IPS-15b (cell line): ENCODE measurements at regions not wholly inside any gene's neighbourhood (a gene's known extent, or its start where the extent isn't known, plus 50 kb on each side); places are given as distances from the start of the nearest gene placed in this dataset.

Experiments used
- H3K27me3 ChIP-seq: one replicate; pipeline ENCODE4 v1.6.1; 2013; ENCODE audit warnings: low read length; ENCODE audit not compliant: control insufficient read depth, insufficient read depth
- H3K36me3 ChIP-seq: one replicate; pipeline ENCODE4 v1.6.1; 2013; ENCODE audit warnings: low read length; ENCODE audit not compliant: control insufficient read depth, insufficient read depth
- H3K4me1 ChIP-seq: one replicate; pipeline ENCODE4 v1.6.1; 2013; ENCODE audit warnings: mild to moderate bottlenecking, low read length; ENCODE audit not compliant: control insufficient read depth, insufficient read depth
- H3K4me3 ChIP-seq: one replicate; pipeline ENCODE4 v1.5.1; 2013; ENCODE audit warnings: low read depth, low read length
- H3K9ac ChIP-seq: one replicate; pipeline ENCODE4 v1.6.1; 2013; ENCODE audit warnings: low read depth, mild to moderate bottlenecking, low read length
- H3K9me3 ChIP-seq: one replicate; pipeline ENCODE4 v1.6.1; 2013; ENCODE audit warnings: mild to moderate bottlenecking, low read length; ENCODE audit not compliant: control insufficient read depth, insufficient read depth

DNA sequence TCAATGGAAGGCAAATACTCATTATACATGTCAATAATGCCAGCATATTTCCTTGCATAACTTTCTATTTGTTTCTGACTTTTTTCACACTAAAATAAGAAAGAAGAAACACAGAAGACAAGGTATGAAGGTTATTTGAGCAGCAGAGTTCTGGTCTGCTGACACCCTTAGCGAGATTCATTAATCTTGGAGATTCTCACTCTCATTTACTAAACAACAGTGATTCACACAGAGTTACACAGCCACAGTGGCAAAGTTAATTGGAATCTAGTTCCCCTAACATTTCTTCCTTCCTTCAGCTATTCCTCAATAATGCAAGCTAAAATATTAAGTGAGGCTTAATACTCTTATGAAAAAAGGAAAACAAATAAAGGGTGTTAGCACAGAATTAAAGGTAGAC is 1044.0 kb downstream of the IGSF11 start:
- Histone ChIP-seq H3K4me3 (no peak overlapping the region), H3K9me3 (no peaks in the 10 kb centered on the region), H3K9ac (no peak overlapping the region), H3K4me1 (no peaks in the 10 kb centered on the region), H3K27me3 (peaks cover 17% of the 10 kb centered on the region), H3K36me3 (no peaks in the 10 kb centered on the region)

DNA sequence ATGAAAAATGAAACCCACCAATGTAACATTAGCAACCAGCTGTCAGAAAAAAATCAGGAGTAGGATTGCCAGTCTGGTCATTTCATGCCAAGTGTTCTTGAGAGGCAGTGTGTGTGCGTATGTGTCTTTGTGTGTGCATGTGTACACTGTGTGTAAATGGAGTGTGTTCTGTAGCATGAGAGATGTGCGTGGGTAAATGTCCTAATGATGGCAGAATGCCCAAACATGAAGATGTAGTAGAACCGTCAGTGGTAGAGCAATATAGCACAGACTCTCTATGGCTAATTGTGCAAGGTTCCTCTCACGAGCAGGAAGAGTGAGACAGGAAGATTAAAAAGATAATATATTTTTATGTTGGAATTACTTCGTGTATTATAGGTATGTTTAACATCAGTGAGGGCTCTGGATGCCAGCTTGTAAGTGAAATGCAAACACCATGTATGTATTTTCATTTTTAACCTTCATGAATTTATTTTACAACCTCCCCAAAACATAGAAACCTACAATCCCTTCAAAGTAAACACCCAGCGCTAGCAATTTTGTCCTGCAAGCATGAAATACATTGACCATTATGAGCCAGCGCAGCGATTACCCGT is 1038.7 kb downstream of the IGSF11 start:
- Histone ChIP-seq H3K36me3 (no peaks in the 10 kb centered on the region), H3K9me3 (no peaks in the 10 kb centered on the region), H3K9ac (no peak overlapping the region), H3K4me1 (peaks cover 3% of the 10 kb centered on the region), H3K4me3 (peak overlapping the region; percentile 81), H3K27me3 (peaks cover 33% of the 10 kb centered on the region)

DNA sequence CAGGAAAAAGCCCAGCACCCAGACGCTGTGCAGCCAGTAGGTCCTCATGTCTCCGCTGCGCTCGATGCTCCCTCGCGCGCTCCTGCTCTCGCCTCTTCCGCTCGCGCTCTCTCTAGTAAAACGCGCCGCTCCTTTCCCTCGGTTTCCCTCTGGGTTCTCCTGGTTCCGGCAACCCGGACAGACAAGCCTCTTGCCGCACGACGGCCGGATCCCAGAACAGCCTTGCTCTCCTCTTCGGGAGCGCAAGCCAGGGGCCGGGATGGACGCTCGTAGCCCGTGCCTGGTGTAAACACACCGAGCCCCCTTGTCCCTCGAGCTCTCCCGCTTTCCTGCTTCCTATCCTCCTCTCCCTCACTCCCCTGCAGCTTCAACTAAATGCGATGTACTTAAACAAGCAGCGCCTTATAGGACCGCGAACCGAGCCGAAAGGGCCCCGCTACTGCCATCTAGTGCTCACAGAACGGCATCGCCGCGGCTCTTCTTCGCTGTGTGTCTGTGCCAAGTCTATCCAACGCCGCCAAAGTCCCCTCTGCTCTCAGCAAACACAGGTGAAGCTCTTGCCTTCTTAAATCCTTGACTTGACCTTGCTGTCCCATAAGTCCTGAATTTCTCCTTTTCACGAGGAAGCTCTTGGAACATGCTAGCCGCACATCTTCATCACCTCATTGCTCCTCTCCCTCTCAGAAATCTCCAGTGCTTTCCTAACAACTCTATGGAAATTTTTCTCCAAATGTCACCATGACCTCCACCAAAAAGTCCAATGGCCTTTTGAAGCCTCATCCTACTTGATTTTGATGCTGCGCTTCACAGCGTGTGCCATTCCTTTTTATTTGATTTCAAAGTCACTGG is 1037.2 kb downstream of the IGSF11 start:
- H3K27me3 ChIP-seq = peaks cover 33% of the 10 kb centered on the region
- H3K9me3 ChIP-seq = no peaks in the 10 kb centered on the region
- H3K36me3 ChIP-seq = no peaks in the 10 kb centered on the region
- peaks cover 3% of the 10 kb centered on the region for H3K4me1 ChIP-seq
- no peak overlapping the region for H3K9ac ChIP-seq
- H3K4me3 ChIP-seq = peak overlapping the region; percentile 81

DNA sequence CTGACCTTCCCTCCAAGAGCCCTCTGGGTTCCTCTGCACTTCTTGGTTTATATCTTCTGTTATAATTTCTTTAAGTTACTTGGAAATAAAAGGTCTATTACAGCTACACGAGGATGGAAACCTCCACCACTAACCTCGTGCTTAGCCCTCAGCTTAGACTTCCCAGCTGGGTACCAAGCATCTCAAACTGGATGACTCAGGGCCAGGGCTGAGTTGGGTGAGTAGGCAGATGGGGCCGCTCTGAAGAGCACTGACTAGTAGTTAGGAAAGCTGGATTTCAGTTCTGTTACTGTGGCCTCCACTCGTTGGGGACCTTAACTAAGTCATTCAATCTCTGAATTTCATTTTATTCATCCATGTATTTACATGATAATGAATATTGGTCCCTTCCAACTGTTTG is 1036.6 kb downstream of the IGSF11 start:
- peaks cover 33% of the 10 kb centered on the region for H3K27me3 ChIP-seq

DNA sequence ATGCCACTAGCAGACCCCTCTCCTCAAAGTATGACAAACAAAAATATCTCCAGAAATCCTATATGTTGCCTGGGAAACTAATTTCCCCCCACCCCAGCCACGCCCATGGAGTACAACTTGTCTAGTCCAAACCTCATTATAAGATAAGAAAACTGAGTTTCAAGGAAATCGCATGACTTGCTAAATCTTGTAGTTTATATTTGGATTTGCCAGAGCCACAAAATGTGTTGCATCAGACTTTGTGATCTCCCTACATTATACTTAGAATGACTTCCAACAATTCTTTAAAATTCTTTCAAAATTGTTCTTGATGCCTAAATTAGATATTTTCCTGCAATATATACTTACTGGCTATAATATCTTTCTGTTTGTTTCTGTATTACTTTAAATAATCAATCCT is 1034.4 kb downstream of the IGSF11 start:
- Histone ChIP-seq H3K4me3 (no peak overlapping the region), H3K36me3 (no peaks in the 10 kb centered on the region), H3K4me1 (peaks cover 3% of the 10 kb centered on the region), H3K9me3 (no peaks in the 10 kb centered on the region), H3K27me3 (peaks cover 20% of the 10 kb centered on the region), H3K9ac (no peak overlapping the region)

More for the DNA sequence above, 1036.6 kb downstream of the IGSF11 start:
- Histone ChIP-seq H3K9ac (no peak overlapping the region), H3K9me3 (no peaks in the 10 kb centered on the region), H3K36me3 (no peaks in the 10 kb centered on the region), H3K4me3 (no peak overlapping the region), H3K4me1 (peaks cover 3% of the 10 kb centered on the region)

DNA sequence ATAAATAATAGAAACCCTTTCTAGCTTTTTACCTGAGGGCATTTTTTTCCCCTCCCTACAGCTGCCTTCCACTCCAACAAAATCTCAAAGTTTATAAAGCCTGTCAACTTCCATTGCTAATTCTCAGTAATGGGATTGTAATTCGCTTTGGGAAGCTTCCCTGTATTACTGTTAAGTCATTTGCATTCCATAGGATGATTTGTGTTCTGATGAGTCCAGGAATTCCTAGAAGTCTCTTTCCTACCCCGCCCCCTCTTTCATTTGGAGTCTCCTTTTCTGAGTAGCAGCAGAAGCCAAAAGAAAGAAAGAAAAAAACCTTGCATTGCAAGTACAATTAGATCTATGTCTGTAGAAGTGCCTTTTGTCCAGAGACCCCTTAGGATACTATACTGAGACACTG is 1033.3 kb downstream of the IGSF11 start:
- H3K4me3 ChIP-seq = no peak overlapping the region
- H3K36me3 ChIP-seq = no peaks in the 10 kb centered on the region
- H3K27me3 ChIP-seq = peaks cover 10% of the 10 kb centered on the region
- H3K4me1 ChIP-seq = no peaks in the 10 kb centered on the region
- no peaks in the 10 kb centered on the region for H3K9me3 ChIP-seq
- H3K9ac ChIP-seq = no peak overlapping the region

DNA sequence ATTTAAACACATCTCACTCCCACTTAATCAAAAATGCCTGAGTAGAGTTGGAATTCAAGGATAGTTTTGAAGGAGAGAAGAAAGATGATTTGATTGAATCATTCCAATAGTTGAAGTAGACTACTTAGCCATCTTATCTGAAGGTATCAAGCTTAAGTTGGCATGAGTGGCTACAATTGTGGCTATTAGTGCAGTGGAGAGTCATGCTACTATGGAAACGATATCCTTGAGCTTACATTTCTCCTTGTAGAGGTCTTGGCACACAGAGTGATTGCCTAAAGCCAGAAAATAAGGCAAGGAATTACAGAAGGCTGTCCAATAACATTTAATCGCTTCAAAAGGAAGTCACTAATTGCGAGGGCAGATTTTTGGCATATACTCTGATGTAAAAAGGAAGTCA is 1022.7 kb downstream of the IGSF11 start:
- H3K9me3 ChIP-seq = no peaks in the 10 kb centered on the region
- H3K4me3 ChIP-seq = no peak overlapping the region
- H3K27me3 ChIP-seq = no peaks in the 10 kb centered on the region
- H3K9ac ChIP-seq = no peak overlapping the region
- H3K36me3 ChIP-seq = no peaks in the 10 kb centered on the region
- no peaks in the 10 kb centered on the region for H3K4me1 ChIP-seq

DNA sequence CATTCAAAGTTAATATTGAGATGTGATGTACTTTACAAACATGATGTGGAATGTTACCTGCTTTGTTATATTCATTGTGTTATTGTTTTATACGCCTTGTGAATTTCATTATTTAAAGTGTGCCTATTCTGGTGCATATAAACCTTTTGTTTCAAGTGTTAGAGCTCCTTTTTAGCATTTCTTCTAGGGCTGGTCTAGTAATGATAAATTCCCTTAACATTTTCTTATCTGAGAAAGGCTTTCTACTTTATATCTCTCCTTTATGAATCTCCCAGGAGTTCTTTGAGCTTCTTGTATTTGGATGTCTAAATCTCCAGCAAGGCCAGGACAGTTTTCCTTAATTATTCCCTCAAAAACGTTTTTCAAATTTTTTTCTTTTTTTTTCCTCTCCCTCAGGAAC is 1005.6 kb downstream of the IGSF11 start:
- no peaks in the 10 kb centered on the region for H3K9me3 ChIP-seq
- H3K27me3 ChIP-seq = no peaks in the 10 kb centered on the region

DNA sequence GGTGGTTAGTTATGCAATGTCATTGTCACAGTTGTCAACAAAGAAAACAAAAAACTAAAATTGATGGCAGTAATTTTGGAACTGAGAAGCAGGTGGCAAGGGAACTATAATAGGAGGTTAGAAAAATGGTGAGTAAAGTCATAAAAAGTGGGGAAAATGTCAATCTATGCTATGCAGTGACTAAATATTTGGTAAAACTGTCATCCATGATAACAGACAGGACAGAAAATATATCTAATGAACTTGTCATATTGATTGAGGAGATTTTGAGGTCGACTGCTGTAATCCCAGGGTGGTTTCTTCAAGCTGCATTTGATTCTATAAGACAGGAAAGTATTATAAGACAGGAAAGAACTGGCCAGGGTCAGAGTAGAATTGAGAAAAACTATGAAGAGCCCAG is 998.4 kb downstream of the IGSF11 start:
- Histone ChIP-seq H3K9me3 (no peaks in the 10 kb centered on the region), H3K4me3 (no peak overlapping the region), H3K36me3 (no peaks in the 10 kb centered on the region), H3K27me3 (no peaks in the 10 kb centered on the region), H3K9ac (no peak overlapping the region), H3K4me1 (no peaks in the 10 kb centered on the region)

More for the DNA sequence above, 1005.6 kb downstream of the IGSF11 start:
- no peak overlapping the region for H3K9ac ChIP-seq
- no peaks in the 10 kb centered on the region for H3K4me1 ChIP-seq
- H3K4me3 ChIP-seq = no peak overlapping the region
- no peaks in the 10 kb centered on the region for H3K36me3 ChIP-seq

DNA sequence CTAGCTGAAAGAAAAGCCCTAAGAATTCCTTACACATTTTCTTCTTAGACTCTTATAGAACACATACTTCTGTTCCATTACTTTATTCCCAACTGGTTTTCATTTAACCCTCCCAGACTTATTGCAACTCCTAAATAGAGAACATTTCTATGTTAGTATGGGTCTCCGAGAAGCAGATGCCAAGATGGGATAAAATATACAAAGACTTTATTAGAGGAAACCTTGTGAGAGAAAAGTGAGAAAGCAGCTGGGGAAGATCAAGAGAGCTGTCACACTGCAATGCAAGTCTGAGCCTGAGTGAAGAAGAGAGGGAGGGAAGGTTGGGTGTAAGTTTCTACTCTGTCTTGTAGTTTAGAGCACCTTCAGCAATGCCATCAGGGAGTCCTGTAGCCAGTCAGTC is 979.3 kb downstream of the IGSF11 start:
- no peaks in the 10 kb centered on the region for H3K9me3 ChIP-seq
- H3K4me3 ChIP-seq = no peak overlapping the region

DNA sequence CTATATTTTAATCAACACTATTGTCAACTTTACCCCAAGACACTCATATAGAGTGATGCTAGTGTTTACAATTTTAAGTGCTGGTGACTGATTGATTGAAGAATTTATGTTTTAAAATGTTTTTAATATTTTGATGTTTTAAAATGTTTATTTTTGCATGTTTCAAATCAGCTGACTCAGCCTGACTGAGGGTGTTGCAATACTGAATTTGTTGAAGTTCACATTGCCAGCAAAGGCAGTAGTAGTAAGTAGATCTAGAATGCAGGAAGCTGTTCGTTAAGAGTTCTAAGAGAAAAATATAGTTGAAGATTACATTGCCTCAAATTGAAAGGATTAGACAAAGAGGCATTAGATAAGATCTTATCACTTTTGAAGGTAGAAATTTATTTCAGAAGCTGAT is 977.6 kb downstream of the IGSF11 start:
- Histone ChIP-seq H3K9ac (no peak overlapping the region), H3K4me3 (no peak overlapping the region), H3K9me3 (no peaks in the 10 kb centered on the region), H3K27me3 (no peaks in the 10 kb centered on the region), H3K4me1 (no peaks in the 10 kb centered on the region), H3K36me3 (no peaks in the 10 kb centered on the region)

More for the DNA sequence above, 979.3 kb downstream of the IGSF11 start:
- Histone ChIP-seq H3K27me3 (no peaks in the 10 kb centered on the region), H3K9ac (no peak overlapping the region), H3K4me1 (no peaks in the 10 kb centered on the region), H3K36me3 (no peaks in the 10 kb centered on the region)

DNA sequence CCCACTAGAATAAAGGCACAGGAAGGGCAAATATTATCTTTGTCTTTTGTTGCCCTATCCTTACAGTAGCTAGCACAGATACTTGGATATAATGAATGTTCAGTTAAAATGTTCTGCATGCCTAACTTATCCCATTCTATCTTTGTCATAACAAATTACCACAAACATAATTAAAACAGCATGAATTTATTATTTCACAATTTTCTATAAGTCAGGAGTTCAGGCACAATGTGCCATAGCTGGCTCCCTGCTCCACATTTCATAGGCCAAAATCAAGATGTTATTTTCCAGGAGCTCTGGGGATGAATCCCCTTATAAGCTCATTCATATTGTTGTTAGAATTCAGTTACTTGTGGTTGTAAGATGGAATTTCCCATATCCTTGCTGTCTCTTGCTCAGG is 975.5 kb downstream of the IGSF11 start:
- H3K36me3 ChIP-seq = no peaks in the 10 kb centered on the region
- no peak overlapping the region for H3K4me3 ChIP-seq
- no peak overlapping the region for H3K9ac ChIP-seq
- no peaks in the 10 kb centered on the region for H3K4me1 ChIP-seq
- no peaks in the 10 kb centered on the region for H3K9me3 ChIP-seq
- no peaks in the 10 kb centered on the region for H3K27me3 ChIP-seq
